Progenitor cell of endocrine pancreas (in vitro differentiated cells): ENCODE measurements at regions not wholly inside any gene's neighbourhood (a gene's known extent, or its start where the extent isn't known, plus 50 kb on each side); places are given as distances from the start of the nearest gene placed in this dataset.

ENCODE experiments used
- DNase-seq: peaks from one replicate; pipeline ENCODE4 v3.0.0; 2021; ENCODE audit warnings: low spot score; ENCODE audit not compliant: unreplicated experiment
- H3K27ac Mint-ChIP-seq: 2 replicates; pipeline ENCODE4 v1.8.0; 2021; ENCODE audit warnings: mild to moderate bottlenecking, moderate library complexity, mixed read lengths
- H3K27me3 Mint-ChIP-seq: 2 replicates; pipeline ENCODE4 v1.8.0; 2021; ENCODE audit warnings: mixed read lengths
- H3K36me3 Mint-ChIP-seq: 2 replicates; pipeline ENCODE4 v1.8.0; 2022; ENCODE audit warnings: mixed read lengths; ENCODE audit not compliant: insufficient read depth
- H3K4me1 Mint-ChIP-seq: 2 replicates; pipeline ENCODE4 v1.8.0; 2021; ENCODE audit warnings: low read depth, mixed read lengths
- H3K4me3 Mint-ChIP-seq: 2 replicates; pipeline ENCODE4 v1.8.0; 2021; ENCODE audit warnings: low read depth, mild to moderate bottlenecking, moderate library complexity, mixed read lengths
- H3K9me3 Mint-ChIP-seq: 2 replicates; pipeline ENCODE4 v1.8.0; 2021; ENCODE audit warnings: low read depth, mixed read lengths
- CTCF ChIP-seq: fragments of 200-600 bp; sonication (generic); IDR thresholded peaks from one replicate; pipeline ENCODE4 v1.5.0; 2021; ENCODE audit warnings: antibody characterized with exemption, mild to moderate bottlenecking; ENCODE audit not compliant: unreplicated experiment

- H3K4me1 Mint-ChIP-seq = no peaks in the 10 kb centered on the region
- no peak for DNase-seq
- no peaks in the 10 kb centered on the region for H3K27me3 Mint-ChIP-seq
Measured at GRCh38 chr11:15406851-15407351, 292.2 kb downstream of the INSC start.

DNA sequence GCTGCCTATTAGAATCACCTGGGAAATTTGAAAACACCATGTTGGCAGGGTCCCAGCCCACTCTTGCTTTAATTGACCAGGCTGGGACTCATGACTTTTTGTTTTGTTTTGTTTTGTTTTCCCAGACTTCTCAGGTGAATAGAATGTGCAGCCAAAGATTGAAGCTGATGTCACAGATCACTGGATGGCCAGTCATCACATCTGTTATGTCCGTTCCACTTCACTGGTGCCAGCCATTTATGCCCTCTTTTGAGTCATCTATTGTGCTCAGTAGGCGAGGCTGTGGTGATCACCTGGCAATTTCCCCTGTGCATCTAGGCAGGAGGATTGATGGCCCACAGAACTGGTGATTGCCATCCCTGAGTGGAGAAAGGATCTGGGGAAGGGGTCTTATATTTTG lies 297.3 kb downstream of the INSC start:
- Mint-ChIP-seq H3K27ac (no peak overlapping the region), H3K4me3 (no peak overlapping the region), H3K36me3 (no peaks in the 10 kb centered on the region), H3K4me1 (no peaks in the 10 kb centered on the region), H3K9me3 (no peaks in the 10 kb centered on the region), H3K27me3 (no peaks in the 10 kb centered on the region)
- no peak for TF ChIP-seq CTCF
- no peak for DNase-seq

More at GRCh38 chr11:15406851-15407351, 292.2 kb downstream of the INSC start:
- H3K4me3 Mint-ChIP-seq = no peak overlapping the region
- no peaks in the 10 kb centered on the region for H3K9me3 Mint-ChIP-seq
- no peak overlapping the region for H3K27ac Mint-ChIP-seq
- TF ChIP-seq CTCF = no peak
- no peaks in the 10 kb centered on the region for H3K36me3 Mint-ChIP-seq

- H3K36me3 Mint-ChIP-seq = no peaks in the 10 kb centered on the region
- no peaks in the 10 kb centered on the region for H3K27me3 Mint-ChIP-seq
- DNase-seq = no peak
- TF ChIP-seq CTCF = no peak
- no peaks in the 10 kb centered on the region for H3K4me1 Mint-ChIP-seq
- no peak overlapping the region for H3K27ac Mint-ChIP-seq
- no peak overlapping the region for H3K4me3 Mint-ChIP-seq
- H3K9me3 Mint-ChIP-seq = no peaks in the 10 kb centered on the region
Measured at GRCh38 chr11:15418921-15419320, 304.2 kb downstream of the INSC start.

DNA sequence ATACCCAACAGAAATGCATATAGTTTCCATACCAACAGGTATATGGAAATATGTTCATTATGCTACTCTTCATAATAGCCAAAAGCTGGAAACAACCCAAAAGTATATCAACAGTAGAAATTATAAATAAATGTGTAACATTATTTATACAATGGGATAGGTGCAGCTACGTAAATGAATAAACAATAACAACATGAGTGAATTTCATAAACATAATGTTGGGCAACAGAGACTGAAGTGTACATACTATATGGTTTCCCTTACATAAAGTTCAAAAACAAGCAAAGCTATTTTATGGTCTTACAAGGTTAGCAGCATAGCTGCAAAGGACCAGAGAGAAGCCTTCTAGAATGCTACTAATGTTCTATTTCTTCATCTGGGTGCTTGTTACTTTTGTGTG lies 305.0 kb downstream of the INSC start:
- H3K9me3 Mint-ChIP-seq = no peaks in the 10 kb centered on the region
- no peaks in the 10 kb centered on the region for H3K4me1 Mint-ChIP-seq
- H3K27me3 Mint-ChIP-seq = no peaks in the 10 kb centered on the region
- H3K36me3 Mint-ChIP-seq = no peaks in the 10 kb centered on the region
- no peak overlapping the region for H3K27ac Mint-ChIP-seq
- no peak overlapping the region for H3K4me3 Mint-ChIP-seq
- no peak for DNase-seq
- no peak for TF ChIP-seq CTCF

GRCh38 chr11:15430381-15430780 lies 315.7 kb downstream of the INSC start:
- no peak overlapping the region for H3K4me3 Mint-ChIP-seq
- no peak for DNase-seq
- H3K4me1 Mint-ChIP-seq = peaks cover 10% of the 10 kb centered on the region
- H3K36me3 Mint-ChIP-seq = no peaks in the 10 kb centered on the region
- H3K27me3 Mint-ChIP-seq = peaks cover 7% of the 10 kb centered on the region
- H3K27ac Mint-ChIP-seq = no peak overlapping the region
- H3K9me3 Mint-ChIP-seq = no peaks in the 10 kb centered on the region
- no peak for TF ChIP-seq CTCF
